CD4-positive, alpha-beta memory T cell (primary cell): ENCODE measurements at regions not wholly inside any gene's neighbourhood (a gene's known extent, or its start where the extent isn't known, plus 50 kb on each side); places are given as distances from the start of the nearest gene placed in this dataset.

Experiments
- CTCF ChIA-PET: fragments of 350-600 bp; sonication (Branson Sonifier 250); formaldehyde crosslinking; loops from one replicate; lab custom pipeline; 2021; ENCODE audit warnings: inconsistent platforms; ENCODE audit not compliant: partially characterized antibody; lab: Charles Lee
- POLR2A ChIA-PET: fragments of 350-600 bp; sonication (Branson Sonifier 250); formaldehyde crosslinking; loops from one replicate; lab custom pipeline; 2021; ENCODE audit not compliant: partially characterized antibody; lab: Charles Lee
- DNase-seq, 5 donors: peaks; one replicate each; pipeline versions ENCODE4 v3.0.0 to v3.0.0-alpha.2; 2020 to 2022; ENCODE audit warnings: mixed read lengths in 1 of 5
- H3K27ac ChIP-seq: one replicate; pipeline ENCODE4 v1.7.0; 2013; ENCODE audit warnings: low read depth, low read length
- H3K27me3 ChIP-seq: 2 replicates; pipeline ENCODE4 v1.7.0; 2013; ENCODE audit warnings: mild to moderate bottlenecking, low read length, moderate library complexity; ENCODE audit not compliant: insufficient read depth
- H3K36me3 ChIP-seq: 2 replicates; pipeline ENCODE4 v1.7.0; 2013; ENCODE audit warnings: mild to moderate bottlenecking, low read length, moderate library complexity; ENCODE audit not compliant: insufficient read depth
- H3K4me1 ChIP-seq: 2 replicates; pipeline ENCODE4 v1.7.0; 2013; ENCODE audit warnings: mild to moderate bottlenecking, low read length, moderate library complexity; ENCODE audit not compliant: insufficient read depth
- H3K4me3 ChIP-seq, 2 donors: one replicate each; pipeline ENCODE4 v1.7.0; 2013; ENCODE audit warnings: low read length in 2 of 2, mild to moderate bottlenecking in 1 of 2
- H3K9me3 ChIP-seq, 2 donors: one replicate each; pipeline ENCODE4 v1.7.0; 2013; ENCODE audit warnings: low read length in 2 of 2, control low read depth in 1 of 2; ENCODE audit not compliant: control insufficient read depth in 1 of 2
- H3K27ac Mint-ChIP-seq, 7 donors: one replicate each; pipeline ENCODE4 v1.8.0; 2020 to 2021; ENCODE audit warnings: mixed read lengths in 7 of 7, mild to moderate bottlenecking in 6 of 7, inconsistent platforms in 3 of 7, moderate library complexity in 3 of 7
- H3K27me3 Mint-ChIP-seq, 2 donors: one replicate each; pipeline ENCODE4 v1.8.0; 2020 to 2021; ENCODE audit warnings: mixed read lengths in 2 of 2
- H3K36me3 Mint-ChIP-seq, 2 donors: one replicate each; pipeline ENCODE4 v1.8.0; 2020 to 2021; ENCODE audit warnings: mixed read lengths in 2 of 2, inconsistent platforms in 1 of 2, mild to moderate bottlenecking in 1 of 2
- H3K4me1 Mint-ChIP-seq, 4 donors: one replicate each; pipeline ENCODE4 v1.8.0; 2020 to 2021; ENCODE audit warnings: mixed read lengths in 4 of 4, mild to moderate bottlenecking in 1 of 4
- H3K4me3 Mint-ChIP-seq, 8 donors: one replicate each; pipeline ENCODE4 v1.8.0; 2020 to 2021; ENCODE audit warnings: mixed read lengths in 8 of 8, mild to moderate bottlenecking in 7 of 8, moderate library complexity in 6 of 8, inconsistent platforms in 3 of 8
- H3K9me3 Mint-ChIP-seq, 8 donors: one replicate each; pipeline ENCODE4 v1.8.0; 2020 to 2021; ENCODE audit warnings: mixed read lengths in 8 of 8, mild to moderate bottlenecking in 5 of 8, inconsistent platforms in 3 of 8, moderate library complexity in 1 of 8
- intact Hi-C: fragments of 100-400 bp; cut with micrococcal nuclease; formaldehyde crosslinking; loops from one replicate; pipeline ENCODE4 v1.15.1; 2023

- DNase-seq: no peak
Measured at GRCh38 chr9:103942200-103942599, 151.9 kb upstream of the SMC2 start.

GRCh38 chr9:103942651-103943050 is 151.5 kb upstream of the SMC2 start:
- no peaks in the 10 kb centered on the region for H3K9me3 ChIP-seq
- H3K27ac ChIP-seq: no peak overlapping the region
- no peaks in the 10 kb centered on the region for H3K27me3 ChIP-seq
- Mint-ChIP-seq H3K27me3 (peaks cover 0 to 3% of the 10 kb centered on the region in 2 donors), H3K4me3 (no peak overlapping the region), H3K4me1 (no peaks in the 10 kb centered on the region), H3K36me3 (no peaks in the 10 kb centered on the region), H3K9me3 (peaks cover 0 to 2% (median 0%) of the 10 kb centered on the region in 8 donors), H3K27ac (no peak overlapping the region)
- no peak overlapping the region for H3K4me3 ChIP-seq
- no peaks in the 10 kb centered on the region for H3K4me1 ChIP-seq
- no peaks in the 10 kb centered on the region for H3K36me3 ChIP-seq
- ChIA-PET CTCF (no interaction called here), POLR2A (no interaction called here)
- intact Hi-C loops: no loop called here
- DNase-seq: no peak

More at GRCh38 chr9:103942200-103942599, 151.9 kb upstream of the SMC2 start:
- intact Hi-C loops: no loop called here
- H3K9me3 ChIP-seq: no peaks in the 10 kb centered on the region
- H3K36me3 ChIP-seq: no peaks in the 10 kb centered on the region
- ChIA-PET CTCF (no interaction called here), POLR2A (no interaction called here)
- Mint-ChIP-seq H3K27me3 (peaks cover 0 to 3% of the 10 kb centered on the region in 2 donors), H3K27ac (no peak overlapping the region), H3K36me3 (no peaks in the 10 kb centered on the region), H3K9me3 (peaks cover 0 to 2% (median 0%) of the 10 kb centered on the region in 8 donors), H3K4me1 (no peaks in the 10 kb centered on the region), H3K4me3 (no peak overlapping the region)
- no peaks in the 10 kb centered on the region for H3K4me1 ChIP-seq
- H3K4me3 ChIP-seq: no peak overlapping the region
- no peak overlapping the region for H3K27ac ChIP-seq
- H3K27me3 ChIP-seq: no peaks in the 10 kb centered on the region

- Histone ChIP-seq H3K36me3 (no peaks in the 10 kb centered on the region), H3K4me1 (no peaks in the 10 kb centered on the region), H3K4me3 (no peak overlapping the region), H3K27me3 (no peaks in the 10 kb centered on the region), H3K9me3 (no peaks in the 10 kb centered on the region), H3K27ac (no peak overlapping the region)
- Mint-ChIP-seq H3K4me1 (no peaks in the 10 kb centered on the region), H3K27me3 (peaks cover 0 to 4% of the 10 kb centered on the region in 2 donors), H3K36me3 (no peaks in the 10 kb centered on the region), H3K27ac (no peak overlapping the region), H3K9me3 (peaks cover 0 to 3% (median 0%) of the 10 kb centered on the region in 8 donors), H3K4me3 (no peak overlapping the region)
- DNase-seq: no peak
- intact Hi-C loops: no loop called here
- ChIA-PET CTCF (no interaction called here), POLR2A (no interaction called here)
Measured at GRCh38 chr9:103949096-103949495, 145.0 kb upstream of the SMC2 start.

GRCh38 chr9:103977163-103977562 is 116.9 kb upstream of the SMC2 start:
- H3K27ac ChIP-seq: no peak overlapping the region
- POLR2A ChIA-PET: no interaction called here
- Mint-ChIP-seq H3K36me3 (no peaks in the 10 kb centered on the region), H3K27me3 (peaks cover 0 to 2% of the 10 kb centered on the region in 2 donors), H3K4me3 (no peak overlapping the region), H3K27ac (no peak overlapping the region), H3K9me3 (peaks cover 0 to 9% (median 0%) of the 10 kb centered on the region in 8 donors), H3K4me1 (no peaks in the 10 kb centered on the region)
- CTCF ChIA-PET: no interaction called here
- intact Hi-C loops: no loop called here
- H3K27me3 ChIP-seq: no peaks in the 10 kb centered on the region
- no peaks in the 10 kb centered on the region for H3K9me3 ChIP-seq
- no peaks in the 10 kb centered on the region for H3K36me3 ChIP-seq
- no peak overlapping the region for H3K4me3 ChIP-seq
- DNase-seq: no peak
- H3K4me1 ChIP-seq: no peaks in the 10 kb centered on the region

GRCh38 chr9:103978396-103978795 is 115.7 kb upstream of the SMC2 start:
- Mint-ChIP-seq H3K27me3 (peaks cover 0 to 2% of the 10 kb centered on the region in 2 donors), H3K4me3 (no peak overlapping the region), H3K9me3 (no peaks in the 10 kb centered on the region), H3K4me1 (no peaks in the 10 kb centered on the region), H3K36me3 (no peaks in the 10 kb centered on the region), H3K27ac (no peak overlapping the region)
- Histone ChIP-seq H3K27me3 (no peaks in the 10 kb centered on the region), H3K4me1 (no peaks in the 10 kb centered on the region), H3K4me3 (no peak overlapping the region), H3K36me3 (no peaks in the 10 kb centered on the region), H3K9me3 (no peaks in the 10 kb centered on the region), H3K27ac (no peak overlapping the region)
- POLR2A ChIA-PET: no interaction called here
- DNase-seq: no peak
- intact Hi-C loops: no loop called here
- CTCF ChIA-PET: no interaction called here

- Histone ChIP-seq H3K4me1 (no peaks in the 10 kb centered on the region), H3K4me3 (no peak overlapping the region), H3K27ac (no peak overlapping the region), H3K36me3 (no peaks in the 10 kb centered on the region), H3K9me3 (no peaks in the 10 kb centered on the region), H3K27me3 (no peaks in the 10 kb centered on the region)
- no peak for DNase-seq
- ChIA-PET CTCF (no interaction called here), POLR2A (no interaction called here)
- H3K4me1 Mint-ChIP-seq: no peaks in the 10 kb centered on the region
- no peak overlapping the region for H3K4me3 Mint-ChIP-seq
- H3K27ac Mint-ChIP-seq: no peak overlapping the region
- H3K9me3 Mint-ChIP-seq: peaks cover 0 to 4% (median 0%) of the 10 kb centered on the region in 8 donors
- peaks cover 2 to 4% of the 10 kb centered on the region in 2 donors for H3K27me3 Mint-ChIP-seq
- H3K36me3 Mint-ChIP-seq: no peaks in the 10 kb centered on the region
- intact Hi-C loops: no loop called here
Measured at GRCh38 chr9:103981912-103982311, 112.2 kb upstream of the SMC2 start.

- H3K27ac Mint-ChIP-seq: no peak overlapping the region
- Histone ChIP-seq H3K4me1 (no peaks in the 10 kb centered on the region), H3K27me3 (no peaks in the 10 kb centered on the region), H3K9me3 (no peaks in the 10 kb centered on the region), H3K36me3 (no peaks in the 10 kb centered on the region), H3K27ac (no peak overlapping the region), H3K4me3 (no peak overlapping the region)
- peaks cover 0 to 4% (median 0%) of the 10 kb centered on the region in 8 donors for H3K9me3 Mint-ChIP-seq
- H3K36me3 Mint-ChIP-seq: no peaks in the 10 kb centered on the region
- H3K4me1 Mint-ChIP-seq: no peaks in the 10 kb centered on the region
- CTCF ChIA-PET: interaction anchor here (0.6 kb wide), 1 partner anchor 269 kb away, joined by 4 read pairs; no protein-coding TSS in a partner anchor
- peaks cover 2% of the 10 kb centered on the region in 2 donors for H3K27me3 Mint-ChIP-seq
- no peak overlapping the region for H3K4me3 Mint-ChIP-seq
- intact Hi-C loops: no loop called here
- no peak for DNase-seq
- POLR2A ChIA-PET: no interaction called here
Measured at GRCh38 chr9:103985077-103985476, 109.0 kb upstream of the SMC2 start.

- Histone ChIP-seq H3K4me1 (no peaks in the 10 kb centered on the region), H3K9me3 (no peaks in the 10 kb centered on the region), H3K27me3 (no peaks in the 10 kb centered on the region), H3K36me3 (no peaks in the 10 kb centered on the region), H3K27ac (no peak overlapping the region), H3K4me3 (no peak overlapping the region)
- H3K36me3 Mint-ChIP-seq: no peaks in the 10 kb centered on the region
- H3K4me1 Mint-ChIP-seq: no peaks in the 10 kb centered on the region
- no peak overlapping the region for H3K27ac Mint-ChIP-seq
- no peak overlapping the region for H3K4me3 Mint-ChIP-seq
- H3K9me3 Mint-ChIP-seq: peaks cover 0 to 4% (median 0%) of the 10 kb centered on the region in 8 donors
- no peak for DNase-seq
- peaks cover 1 to 2% of the 10 kb centered on the region in 2 donors for H3K27me3 Mint-ChIP-seq
- ChIA-PET POLR2A (no interaction called here), CTCF (no interaction called here)
- intact Hi-C loops: no loop called here
Measured at GRCh38 chr9:103988821-103989220, 105.3 kb upstream of the SMC2 start.
